PC-9 (cell line): ENCODE measurements at regions not wholly inside any gene's neighbourhood (a gene's known extent, or its start where the extent isn't known, plus 50 kb on each side); places are given as distances from the start of the nearest gene placed in this dataset.

Experiments used
- BruUV-seq: library from RNA; stranded (reverse); fragments of 400-500 nt; replicated peaks from 2 replicates; lab custom pipeline; 2021; lab: Mats Ljungman, UMichigan
- CTCF ChIA-PET: fragments of 300-600 bp; sonication (Branson Sonifier 250); formaldehyde crosslinking; loops from one replicate; lab custom pipeline; 2022; ENCODE audit warnings: antibody characterized with exemption; lab: Charles Lee
- POLR2A ChIA-PET: fragments of 300-600 bp; sonication (Branson Sonifier 250); formaldehyde crosslinking; loops from one replicate; lab custom pipeline; 2022; ENCODE audit warnings: antibody characterized with exemption; ENCODE audit not compliant: unreplicated experiment; lab: Charles Lee
- DNase-seq, 2 experiments: peaks; one replicate each; pipeline versions ENCODE4 v3.0.0 to v3.0.0-alpha.2; 2015 to 2022; ENCODE audit warnings: mixed read lengths in 1 of 2
- H2AFZ ChIP-seq: fragments of 200-600 bp; sonication (generic); 2 replicates; pipeline ENCODE4 v1.8.1; 2017; ENCODE audit warnings: antibody characterized with exemption
- H3F3A ChIP-seq: fragments of 200-600 bp; sonication (generic); 2 replicates; pipeline ENCODE4 v1.8.1; 2017; ENCODE audit warnings: antibody characterized with exemption, mild to moderate bottlenecking, low read depth; ENCODE audit not compliant: insufficient read depth
- H3K27ac ChIP-seq: fragments of 200-600 bp; sonication (generic); 2 replicates; pipeline ENCODE4 v1.6.1; 2016; ENCODE audit warnings: mixed run types
- H3K27me3 ChIP-seq: fragments of 200-600 bp; sonication (generic); 2 replicates; pipeline ENCODE4 v1.6.1; 2016; ENCODE audit warnings: low read depth, mixed run types; ENCODE audit not compliant: insufficient read depth
- H3K36me3 ChIP-seq: fragments of 200-600 bp; sonication (generic); 2 replicates; pipeline ENCODE4 v1.6.1; 2016; ENCODE audit warnings: low read depth, mixed run types
- H3K4me1 ChIP-seq: fragments of 200-600 bp; sonication (generic); replicated peaks from 2 replicates; pipeline ENCODE4 v1.6.1; 2016; ENCODE audit warnings: mixed run types; ENCODE audit not compliant: insufficient read depth
- H3K4me2 ChIP-seq: fragments of 200-600 bp; sonication (generic); 2 replicates; pipeline ENCODE4 v1.6.1; 2017; ENCODE audit warnings: mixed run types
- H3K4me3 ChIP-seq: fragments of 200-600 bp; sonication (generic); 2 replicates; pipeline ENCODE4 v1.6.1; 2016; ENCODE audit warnings: mixed run types
- H3K79me2 ChIP-seq: fragments of 200-600 bp; sonication (generic); 2 replicates; pipeline ENCODE4 v1.6.1; 2017; ENCODE audit warnings: low read depth, mixed run types
- H3K9me2 ChIP-seq: fragments of 200-600 bp; sonication (generic); 2 replicates; pipeline ENCODE4 v1.8.1; 2017; ENCODE audit warnings: mild to moderate bottlenecking; ENCODE audit not compliant: insufficient read depth
- H3K9me3 ChIP-seq: fragments of 200-600 bp; sonication (generic); 2 replicates; pipeline ENCODE4 v1.8.1; 2016; ENCODE audit warnings: low read depth; ENCODE audit not compliant: insufficient read depth
- H4K20me1 ChIP-seq: fragments of 200-600 bp; sonication (generic); 2 replicates; pipeline ENCODE4 v1.8.1; 2017; ENCODE audit not compliant: insufficient read depth
- EZH2 ChIP-seq: fragments of 200-600 bp; sonication (generic); IDR thresholded peaks from 2 replicates; pipeline ENCODE4 v1.8.0; 2017; ENCODE audit warnings: antibody characterized with exemption, low read depth
- intact Hi-C: fragments of 100-400 bp; cut with micrococcal nuclease; formaldehyde crosslinking; loops from one replicate; pipeline ENCODE4 v1.10.0; 2022; ENCODE audit not compliant: unreplicated experiment
- TF ChIP-seq, protein P1 (sequence below): fragments of 200-600 bp; sonication (generic); conservative IDR thresholded peaks from 2 replicates; pipeline ENCODE4 v1.6.1; 2017; ENCODE audit warnings: mixed run types, antibody characterized with exemption, mild to moderate bottlenecking, moderate library complexity

DNA sequence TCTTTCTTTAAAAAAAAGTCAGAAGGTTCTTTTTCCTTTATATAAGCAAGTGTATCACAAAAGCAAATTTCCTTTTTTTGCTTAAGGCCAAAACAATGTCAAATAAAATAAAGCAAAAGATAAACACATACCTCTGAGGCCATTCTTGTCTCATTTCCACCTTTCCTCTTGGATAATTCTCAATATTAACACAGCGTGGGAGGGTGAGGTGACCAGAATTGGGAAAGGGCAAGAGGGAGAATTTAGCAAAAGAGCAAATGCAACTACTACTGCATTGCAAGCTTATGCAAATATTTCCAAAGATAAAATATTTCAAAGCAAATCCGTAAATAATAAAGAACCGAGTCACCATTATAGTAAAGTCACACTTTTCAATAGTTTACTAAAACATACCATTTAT, 153.4 kb upstream of the PSMD7 start:
- Histone ChIP-seq H3K4me3 (no peak overlapping the region), H3K4me2 (no peak overlapping the region), H3K9me3 (no peaks in the 10 kb centered on the region), H3K9me2 (no peaks in the 10 kb centered on the region), H3K27ac (no peak overlapping the region), H4K20me1 (no peaks in the 10 kb centered on the region), H3K79me2 (no peaks in the 10 kb centered on the region), H3K36me3 (no peaks in the 10 kb centered on the region), H3K4me1 (no peaks in the 10 kb centered on the region), H2AFZ (no peak overlapping the region), H3K27me3 (no peaks in the 10 kb centered on the region; the same call in 1 of the 2 replicates), H3F3A (no peaks in the 10 kb centered on the region)
- TF ChIP-seq, protein P1, sequence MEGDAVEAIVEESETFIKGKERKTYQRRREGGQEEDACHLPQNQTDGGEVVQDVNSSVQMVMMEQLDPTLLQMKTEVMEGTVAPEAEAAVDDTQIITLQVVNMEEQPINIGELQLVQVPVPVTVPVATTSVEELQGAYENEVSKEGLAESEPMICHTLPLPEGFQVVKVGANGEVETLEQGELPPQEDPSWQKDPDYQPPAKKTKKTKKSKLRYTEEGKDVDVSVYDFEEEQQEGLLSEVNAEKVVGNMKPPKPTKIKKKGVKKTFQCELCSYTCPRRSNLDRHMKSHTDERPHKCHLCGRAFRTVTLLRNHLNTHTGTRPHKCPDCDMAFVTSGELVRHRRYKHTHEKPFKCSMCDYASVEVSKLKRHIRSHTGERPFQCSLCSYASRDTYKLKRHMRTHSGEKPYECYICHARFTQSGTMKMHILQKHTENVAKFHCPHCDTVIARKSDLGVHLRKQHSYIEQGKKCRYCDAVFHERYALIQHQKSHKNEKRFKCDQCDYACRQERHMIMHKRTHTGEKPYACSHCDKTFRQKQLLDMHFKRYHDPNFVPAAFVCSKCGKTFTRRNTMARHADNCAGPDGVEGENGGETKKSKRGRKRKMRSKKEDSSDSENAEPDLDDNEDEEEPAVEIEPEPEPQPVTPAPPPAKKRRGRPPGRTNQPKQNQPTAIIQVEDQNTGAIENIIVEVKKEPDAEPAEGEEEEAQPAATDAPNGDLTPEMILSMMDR = no peak
- no peak for TF ChIP-seq EZH2
- ChIA-PET POLR2A (no interaction called here), CTCF (interaction anchor here (0.5 kb wide), 1 partner anchor 294 kb away, joined by 6 read pairs; no protein-coding TSS in a partner anchor)
- intact Hi-C loops = no loop called here
- no TSS peak for BruUV-seq
- DNase-seq = no peak

DNA sequence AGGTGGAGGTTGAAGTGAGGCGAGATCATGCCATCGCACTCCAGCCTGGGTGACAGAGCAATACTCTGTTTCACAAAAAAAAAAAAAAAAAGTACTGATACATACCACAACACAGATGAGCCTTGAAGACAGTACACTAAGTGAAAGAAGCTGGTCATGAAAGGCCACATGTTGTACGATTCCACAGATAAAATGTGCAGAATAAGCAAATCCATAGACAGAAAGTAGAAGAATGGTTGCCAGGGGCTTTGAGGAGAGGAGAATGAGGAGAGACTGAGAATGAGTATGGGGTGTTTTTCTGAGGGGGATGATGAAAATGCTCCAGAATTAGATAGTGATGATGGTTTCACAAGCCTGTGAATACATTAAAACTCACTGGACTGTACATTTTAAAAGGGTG, 155.6 kb upstream of the PSMD7 start:
- no peaks in the 10 kb centered on the region for H3K79me2 ChIP-seq
- no peak for TF ChIP-seq EZH2
- TF ChIP-seq, protein P1 = no peak
- H4K20me1 ChIP-seq = no peaks in the 10 kb centered on the region
- no peak overlapping the region for H2AFZ ChIP-seq
- peaks cover 5% of the 10 kb centered on the region; the same call in 1 of the 2 replicates for H3K27me3 ChIP-seq
- no peak overlapping the region for H3K4me3 ChIP-seq
- no peak overlapping the region for H3K4me2 ChIP-seq
- CTCF ChIA-PET = no interaction called here
- no peaks in the 10 kb centered on the region for H3K4me1 ChIP-seq
- intact Hi-C loops = no loop called here
- BruUV-seq = no TSS peak
- H3F3A ChIP-seq = no peaks in the 10 kb centered on the region
- no peaks in the 10 kb centered on the region for H3K36me3 ChIP-seq
- POLR2A ChIA-PET = no interaction called here
- H3K9me2 ChIP-seq = no peaks in the 10 kb centered on the region
- no peak for DNase-seq
- no peak overlapping the region for H3K27ac ChIP-seq
- H3K9me3 ChIP-seq = no peaks in the 10 kb centered on the region

DNA sequence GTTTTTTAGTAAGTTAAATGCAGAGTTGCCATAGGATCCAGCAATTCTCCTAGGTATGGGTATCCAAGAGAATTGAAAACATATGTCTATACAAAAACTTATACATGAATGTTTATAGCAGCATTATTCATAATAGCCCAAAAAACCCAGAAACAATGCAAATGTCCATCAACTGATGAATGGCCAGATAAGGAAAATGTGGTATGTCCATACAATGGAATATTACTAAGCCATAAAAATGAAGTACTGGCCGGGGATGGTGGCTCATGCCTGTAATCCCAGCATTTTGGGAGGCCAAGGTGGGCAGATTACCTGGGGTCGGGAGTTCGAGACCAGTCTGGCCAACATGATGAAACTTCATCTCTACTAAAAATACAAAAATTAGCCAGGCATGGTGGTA, 156.1 kb upstream of the PSMD7 start:
- Histone ChIP-seq H3K27ac (no peak overlapping the region), H4K20me1 (no peaks in the 10 kb centered on the region), H3K9me3 (no peaks in the 10 kb centered on the region), H3K79me2 (no peaks in the 10 kb centered on the region), H3K4me2 (no peak overlapping the region), H3F3A (no peaks in the 10 kb centered on the region), H3K36me3 (no peaks in the 10 kb centered on the region), H3K4me1 (no peaks in the 10 kb centered on the region), H2AFZ (no peak overlapping the region), H3K27me3 (peaks cover 5% of the 10 kb centered on the region; the same call in 1 of the 2 replicates), H3K9me2 (no peaks in the 10 kb centered on the region), H3K4me3 (no peak overlapping the region)
- CTCF ChIA-PET = no interaction called here
- DNase-seq = no peak
- intact Hi-C loops = no loop called here
- no peak for TF ChIP-seq EZH2
- TF ChIP-seq, protein P1 = no peak
- BruUV-seq = no TSS peak
- POLR2A ChIA-PET = no interaction called here
